Loucy (cell line): ENCODE measurements at regions not wholly inside any gene's neighbourhood (a gene's known extent, or its start where the extent isn't known, plus 50 kb on each side); places are given as distances from the start of the nearest gene placed in this dataset.

Source experiments
- H2AFZ ChIP-seq: fragments of 200-600 bp; sonication (generic); 2 replicates; pipeline ENCODE4 v1.6.0; 2016; ENCODE audit warnings: antibody characterized with exemption, mild to moderate bottlenecking, low read length, moderate library complexity
- H3F3A ChIP-seq: fragments of 200-600 bp; 2 replicates; pipeline ENCODE4 v1.6.0; 2016; ENCODE audit warnings: antibody characterized with exemption, low read depth, mild to moderate bottlenecking
- H3K27me3 ChIP-seq: fragments of 200-600 bp; sonication (generic); 2 replicates; pipeline ENCODE4 v1.6.1; 2014; ENCODE audit warnings: low read length, mild to moderate bottlenecking; ENCODE audit not compliant: insufficient read depth, poor library complexity, severe bottlenecking
- H3K36me3 ChIP-seq: fragments of 200-600 bp; sonication (generic); 2 replicates; pipeline ENCODE4 v1.6.1; 2016; ENCODE audit warnings: low read length; ENCODE audit not compliant: insufficient read depth
- H3K4me1 ChIP-seq: fragments of 200-600 bp; sonication (generic); 2 replicates; pipeline ENCODE4 v1.5.1; 2014; ENCODE audit warnings: low read length, mild to moderate bottlenecking; ENCODE audit not compliant: insufficient read depth, poor library complexity, severe bottlenecking
- H3K4me2 ChIP-seq: fragments of 200-600 bp; sonication (generic); 2 replicates; pipeline ENCODE4 v1.6.0; 2014; ENCODE audit warnings: antibody characterized with exemption, low read length, low read depth, mild to moderate bottlenecking; ENCODE audit not compliant: poor library complexity, severe bottlenecking
- H3K4me3 ChIP-seq: fragments of 200-600 bp; sonication (generic); 2 replicates; pipeline ENCODE4 v1.5.1; 2014; ENCODE audit warnings: low read length, mild to moderate bottlenecking, mixed read lengths; ENCODE audit not compliant: poor library complexity, severe bottlenecking
- H3K79me2 ChIP-seq: fragments of 200-600 bp; sonication (generic); 2 replicates; pipeline ENCODE4 v1.6.1; 2014; ENCODE audit warnings: low read length; ENCODE audit not compliant: insufficient read depth
- H3K9ac ChIP-seq: fragments of 200-600 bp; sonication (generic); 2 replicates; pipeline ENCODE4 v1.6.0; 2014; ENCODE audit warnings: mild to moderate bottlenecking, low read depth, low read length, moderate library complexity; ENCODE audit not compliant: poor library complexity, severe bottlenecking
- H3K9me2 ChIP-seq: fragments of 200-600 bp; sonication (generic); replicated peaks from 2 replicates; pipeline ENCODE4 v1.6.1; 2016; ENCODE audit warnings: low read depth, low read length, mixed read lengths
- H3K9me3 ChIP-seq: fragments of 200-600 bp; sonication (generic); 2 replicates; pipeline ENCODE4 v1.6.1; 2014; ENCODE audit warnings: mild to moderate bottlenecking, antibody characterized with exemption, low read length, low read depth; ENCODE audit not compliant: insufficient read depth
- H4K20me1 ChIP-seq: fragments of 200-600 bp; sonication (generic); 2 replicates; pipeline ENCODE4 v1.6.0; 2014; ENCODE audit warnings: antibody characterized with exemption, low read length, mild to moderate bottlenecking; ENCODE audit not compliant: insufficient read depth, poor library complexity, severe bottlenecking
- EZH2phosphoT487 ChIP-seq: fragments of 200-600 bp; IDR thresholded peaks from 2 replicates; pipeline ENCODE4 v1.6.1; 2018; ENCODE audit warnings: antibody characterized with exemption, mild to moderate bottlenecking, moderate library complexity, borderline replicate concordance
- TF ChIP-seq, protein P1 (sequence below): fragments of 200-600 bp; sonication (generic); conservative IDR thresholded peaks from 2 replicates; pipeline ENCODE4 v1.5.1; 2014; ENCODE audit warnings: mild to moderate bottlenecking, antibody characterized with exemption, low read length

DNA sequence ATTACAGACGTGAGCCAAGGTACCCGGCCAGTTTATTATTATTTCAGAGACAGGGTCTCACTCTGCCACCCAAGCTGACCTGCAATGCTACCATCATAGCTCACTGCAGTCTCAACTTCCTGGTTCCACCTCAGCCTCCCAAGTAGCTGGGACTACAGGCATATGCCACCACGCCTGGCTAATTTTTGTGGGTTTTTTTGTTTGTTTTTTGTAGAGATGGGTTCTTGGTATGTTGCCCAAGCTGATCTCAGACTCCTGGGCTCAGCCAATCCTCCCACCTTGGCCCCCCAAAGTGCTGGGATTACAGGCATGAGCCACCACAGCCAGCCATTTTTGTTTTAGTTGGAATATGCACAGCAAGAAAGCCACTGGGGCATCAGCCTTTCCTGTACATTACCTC lies 115.7 kb downstream of the MRM1 start:
- Histone ChIP-seq H2AFZ (no peak overlapping the region), H3K4me2 (no peak overlapping the region), H3K36me3 (no peaks in the 10 kb centered on the region), H3K9ac (no peak overlapping the region), H3K4me1 (peaks cover 38% of the 10 kb centered on the region), H3K9me3 (no peaks in the 10 kb centered on the region), H3K4me3 (no peak overlapping the region), H3K9me2 (no peaks in the 10 kb centered on the region), H3F3A (peaks cover 7% of the 10 kb centered on the region), H4K20me1 (no peaks in the 10 kb centered on the region), H3K79me2 (no peaks in the 10 kb centered on the region), H3K27me3 (no peaks in the 10 kb centered on the region)
- no peak for TF ChIP-seq EZH2phosphoT487
- TF ChIP-seq, protein P1, sequence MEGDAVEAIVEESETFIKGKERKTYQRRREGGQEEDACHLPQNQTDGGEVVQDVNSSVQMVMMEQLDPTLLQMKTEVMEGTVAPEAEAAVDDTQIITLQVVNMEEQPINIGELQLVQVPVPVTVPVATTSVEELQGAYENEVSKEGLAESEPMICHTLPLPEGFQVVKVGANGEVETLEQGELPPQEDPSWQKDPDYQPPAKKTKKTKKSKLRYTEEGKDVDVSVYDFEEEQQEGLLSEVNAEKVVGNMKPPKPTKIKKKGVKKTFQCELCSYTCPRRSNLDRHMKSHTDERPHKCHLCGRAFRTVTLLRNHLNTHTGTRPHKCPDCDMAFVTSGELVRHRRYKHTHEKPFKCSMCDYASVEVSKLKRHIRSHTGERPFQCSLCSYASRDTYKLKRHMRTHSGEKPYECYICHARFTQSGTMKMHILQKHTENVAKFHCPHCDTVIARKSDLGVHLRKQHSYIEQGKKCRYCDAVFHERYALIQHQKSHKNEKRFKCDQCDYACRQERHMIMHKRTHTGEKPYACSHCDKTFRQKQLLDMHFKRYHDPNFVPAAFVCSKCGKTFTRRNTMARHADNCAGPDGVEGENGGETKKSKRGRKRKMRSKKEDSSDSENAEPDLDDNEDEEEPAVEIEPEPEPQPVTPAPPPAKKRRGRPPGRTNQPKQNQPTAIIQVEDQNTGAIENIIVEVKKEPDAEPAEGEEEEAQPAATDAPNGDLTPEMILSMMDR, result no peak

DNA sequence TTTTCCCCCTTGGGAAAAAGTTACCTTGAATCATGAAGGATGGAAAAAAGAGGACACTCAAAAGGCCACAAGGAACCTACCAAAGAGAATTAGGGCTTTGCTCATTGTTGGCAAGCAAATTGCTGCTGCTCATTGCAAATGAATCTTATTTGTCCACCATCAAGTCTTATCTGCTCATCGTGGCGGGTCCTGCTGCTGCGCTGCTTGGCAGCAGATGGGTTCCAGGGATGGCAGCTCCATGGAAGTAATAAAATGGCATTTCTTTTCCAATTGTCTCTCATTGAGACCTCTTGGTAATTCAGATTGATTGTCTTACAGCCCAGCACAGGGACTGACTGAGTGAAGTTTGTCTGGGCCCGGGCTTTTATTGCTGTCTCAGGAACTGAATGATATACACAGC lies 118.7 kb downstream of the MRM1 start:
- peak overlapping the region; percentile 36 for H3K4me2 ChIP-seq
- H3K9ac ChIP-seq, result peak overlapping the region; percentile 83
- no peaks in the 10 kb centered on the region for H3K79me2 ChIP-seq
- H3K36me3 ChIP-seq, result no peaks in the 10 kb centered on the region
- H3K4me3 ChIP-seq, result no peak overlapping the region
- no peak for TF ChIP-seq EZH2phosphoT487
- TF ChIP-seq, protein P1, result no peak
- H3F3A ChIP-seq, result peaks cover 8% of the 10 kb centered on the region
- no peaks in the 10 kb centered on the region for H3K27me3 ChIP-seq
- H4K20me1 ChIP-seq, result no peaks in the 10 kb centered on the region
- no peaks in the 10 kb centered on the region for H3K9me3 ChIP-seq
- no peaks in the 10 kb centered on the region for H3K9me2 ChIP-seq
- H3K4me1 ChIP-seq, result peaks cover 55% of the 10 kb centered on the region
- H2AFZ ChIP-seq, result 0 out of 2 replicates have a peak overlapping the region, but pooled peaks have one; percentile 22

DNA sequence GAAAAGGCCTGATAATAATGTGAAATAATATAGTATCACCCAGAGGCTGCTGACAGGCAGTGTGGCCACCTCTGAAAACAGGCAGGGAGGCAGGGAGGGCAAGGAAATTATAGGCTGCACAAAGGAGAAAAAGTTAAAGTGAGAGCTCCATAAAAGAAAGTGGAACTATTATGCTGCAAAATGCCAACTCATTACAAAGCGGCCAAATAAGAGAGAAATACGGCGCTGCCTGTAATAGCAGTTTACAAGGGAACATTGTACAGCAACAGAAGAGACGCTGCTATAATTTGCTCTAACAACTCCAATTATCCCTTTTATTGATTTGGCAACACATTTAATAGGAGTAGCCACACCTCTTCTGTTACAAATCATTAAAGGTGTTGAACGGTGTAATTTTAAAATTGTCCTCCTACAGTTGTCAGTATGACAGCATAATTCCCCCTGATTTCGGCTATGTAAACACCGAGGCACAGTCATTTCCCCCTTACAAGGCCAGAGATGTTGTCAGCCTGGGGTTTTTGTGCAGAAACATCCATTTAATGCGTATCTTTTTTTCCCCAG lies 120.3 kb downstream of the MRM1 start:
- no peaks in the 10 kb centered on the region for H3K27me3 ChIP-seq
- H3K4me1 ChIP-seq, result peaks cover 70% of the 10 kb centered on the region
- peak overlapping the region; percentile 72 for H3K4me3 ChIP-seq
- peak overlapping the region; percentile 86 for H3K4me2 ChIP-seq
- no peaks in the 10 kb centered on the region for H3K9me3 ChIP-seq
- peak overlapping the region; percentile 83 for H3K9ac ChIP-seq
- H3K79me2 ChIP-seq, result no peaks in the 10 kb centered on the region
- H3K36me3 ChIP-seq, result no peaks in the 10 kb centered on the region
- no peaks in the 10 kb centered on the region for H4K20me1 ChIP-seq
- TF ChIP-seq, protein P1, result no peak
- no peak for TF ChIP-seq EZH2phosphoT487
- peaks cover 16% of the 10 kb centered on the region for H3F3A ChIP-seq
- 0 out of 2 replicates have a peak overlapping the region, but pooled peaks have one; percentile 11 for H2AFZ ChIP-seq
- no peaks in the 10 kb centered on the region for H3K9me2 ChIP-seq
